Smooth muscle cell (in vitro differentiated cells): ENCODE measurements at regions not wholly inside any gene's neighbourhood (a gene's known extent, or its start where the extent isn't known, plus 50 kb on each side); places are given as distances from the start of the nearest gene placed in this dataset.

Source experiments
- DNase-seq: peaks from one replicate; lab custom pipeline; 2025; ENCODE audit not compliant: unreplicated experiment; lab: John Stamatoyannopoulos, UW
- H2AFZ ChIP-seq: fragments of 200-600 bp; sonication (generic); 2 replicates; pipeline ENCODE4 v1.6.0; 2016; ENCODE audit warnings: antibody characterized with exemption, low read depth, mild to moderate bottlenecking
- H3F3A ChIP-seq: fragments of 200-600 bp; sonication (generic); 2 replicates; pipeline ENCODE4 v1.6.0; 2017; ENCODE audit warnings: antibody characterized with exemption, low read depth
- H3K27ac ChIP-seq: fragments of 200-600 bp; sonication (generic); 2 replicates; pipeline ENCODE4 v1.5.1; 2016; ENCODE audit warnings: low read depth, mild to moderate bottlenecking
- H3K27me3 ChIP-seq: fragments of 200-600 bp; sonication (generic); 2 replicates; pipeline ENCODE4 v1.6.1; 2016; ENCODE audit warnings: low read depth, mild to moderate bottlenecking
- H3K36me3 ChIP-seq: fragments of 200-600 bp; sonication (generic); 2 replicates; pipeline ENCODE4 v1.5.1; 2016; ENCODE audit warnings: low read depth
- H3K4me1 ChIP-seq: fragments of 200-600 bp; sonication (generic); 2 replicates; pipeline ENCODE4 v1.5.1; 2016; ENCODE audit warnings: low read depth
- H3K4me2 ChIP-seq: fragments of 200-600 bp; sonication (generic); 2 replicates; pipeline ENCODE4 v1.6.0; 2016; ENCODE audit warnings: mild to moderate bottlenecking
- H3K4me3 ChIP-seq: fragments of 200-600 bp; sonication (generic); 2 replicates; pipeline ENCODE4 v1.5.1; 2016; ENCODE audit warnings: mild to moderate bottlenecking
- H3K79me2 ChIP-seq: fragments of 200-600 bp; sonication (generic); 2 replicates; pipeline ENCODE4 v1.6.0; 2016; ENCODE audit warnings: low read depth, mild to moderate bottlenecking
- H3K9ac ChIP-seq: fragments of 200-600 bp; sonication (generic); 2 replicates; pipeline ENCODE4 v1.6.0; 2016; ENCODE audit warnings: low read depth
- H3K9me3 ChIP-seq: fragments of 200-600 bp; sonication (generic); replicated peaks from 2 replicates; pipeline ENCODE4 v1.5.1; 2016; ENCODE audit warnings: low read depth
- H4K20me1 ChIP-seq: fragments of 200-600 bp; sonication (generic); 2 replicates; pipeline ENCODE4 v1.6.0; 2016; ENCODE audit warnings: low read depth
- WGBS: methylation state at CpG from one replicate; pipeline ENCODE4 v1.1.7; 2016; ENCODE audit warnings: low lambda C conversion rate; 5-methylcytosine and 5-hydroxymethylcytosine counted together
- TF ChIP-seq, protein P1 (sequence below): fragments of 200-600 bp; sonication (generic); IDR thresholded peaks from 2 replicates; pipeline ENCODE4 v1.5.1; 2017; ENCODE audit warnings: borderline replicate concordance, mild to moderate bottlenecking, antibody characterized with exemption; ENCODE audit not compliant: insufficient read depth, poor library complexity, severe bottlenecking

DNA sequence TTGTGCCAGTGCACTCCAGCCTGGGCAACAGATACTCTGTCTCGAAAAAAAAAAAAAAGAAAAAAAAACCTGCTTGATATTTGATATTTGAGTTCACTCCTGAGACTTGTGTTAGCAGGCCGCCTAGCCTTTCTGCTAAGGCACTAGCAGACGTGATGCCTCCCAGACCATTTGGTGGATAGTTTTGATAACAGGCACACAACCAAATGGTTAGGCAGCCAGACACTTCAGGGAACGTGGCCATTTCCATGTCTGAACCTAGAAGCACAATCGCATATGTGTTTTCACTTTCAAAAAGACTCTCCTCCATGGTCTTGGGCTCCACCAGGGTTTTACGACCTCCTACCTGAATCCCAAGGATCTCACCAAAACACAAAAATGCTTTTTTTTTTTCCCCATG, 1319.5 kb downstream of the BRINP3 start:
- Histone ChIP-seq H3K4me3 (no peak overlapping the region), H3K79me2 (no peaks in the 10 kb centered on the region), H3K27me3 (no peaks in the 10 kb centered on the region), H3K9ac (no peak overlapping the region), H3K27ac (no peak overlapping the region), H3K4me2 (no peak overlapping the region), H3K36me3 (no peaks in the 10 kb centered on the region), H3K4me1 (no peaks in the 10 kb centered on the region), H2AFZ (no peak overlapping the region), H3K9me3 (no peaks in the 10 kb centered on the region), H4K20me1 (no peaks in the 10 kb centered on the region), H3F3A (no peaks in the 10 kb centered on the region)
- DNase-seq, result no peak
- 85% methylated on average over 6 of the region's 6 CpGs for WGBS
- TF ChIP-seq, protein P1, sequence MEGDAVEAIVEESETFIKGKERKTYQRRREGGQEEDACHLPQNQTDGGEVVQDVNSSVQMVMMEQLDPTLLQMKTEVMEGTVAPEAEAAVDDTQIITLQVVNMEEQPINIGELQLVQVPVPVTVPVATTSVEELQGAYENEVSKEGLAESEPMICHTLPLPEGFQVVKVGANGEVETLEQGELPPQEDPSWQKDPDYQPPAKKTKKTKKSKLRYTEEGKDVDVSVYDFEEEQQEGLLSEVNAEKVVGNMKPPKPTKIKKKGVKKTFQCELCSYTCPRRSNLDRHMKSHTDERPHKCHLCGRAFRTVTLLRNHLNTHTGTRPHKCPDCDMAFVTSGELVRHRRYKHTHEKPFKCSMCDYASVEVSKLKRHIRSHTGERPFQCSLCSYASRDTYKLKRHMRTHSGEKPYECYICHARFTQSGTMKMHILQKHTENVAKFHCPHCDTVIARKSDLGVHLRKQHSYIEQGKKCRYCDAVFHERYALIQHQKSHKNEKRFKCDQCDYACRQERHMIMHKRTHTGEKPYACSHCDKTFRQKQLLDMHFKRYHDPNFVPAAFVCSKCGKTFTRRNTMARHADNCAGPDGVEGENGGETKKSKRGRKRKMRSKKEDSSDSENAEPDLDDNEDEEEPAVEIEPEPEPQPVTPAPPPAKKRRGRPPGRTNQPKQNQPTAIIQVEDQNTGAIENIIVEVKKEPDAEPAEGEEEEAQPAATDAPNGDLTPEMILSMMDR, result no peak

DNA sequence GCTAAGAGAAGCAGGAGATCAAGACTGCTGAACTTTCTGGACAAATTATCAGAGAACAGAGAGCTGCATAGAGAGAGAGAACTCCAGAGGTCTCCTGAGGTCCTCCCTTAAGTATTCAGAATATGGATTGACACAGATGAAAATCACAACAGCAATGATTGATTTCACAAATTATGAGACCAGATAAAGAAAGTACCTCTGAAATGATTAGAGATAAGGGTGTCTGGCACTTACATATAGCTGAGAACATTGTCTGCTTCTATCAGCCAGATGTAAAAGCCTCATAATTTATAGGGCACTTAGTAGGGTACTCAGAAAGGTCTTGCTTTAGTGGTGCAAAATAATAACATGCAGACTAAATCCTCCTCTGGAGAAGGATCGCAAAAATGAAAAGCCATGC, 1301.8 kb downstream of the BRINP3 start:
- H3K79me2 ChIP-seq, result no peaks in the 10 kb centered on the region
- H4K20me1 ChIP-seq, result no peaks in the 10 kb centered on the region
- H3K9me3 ChIP-seq, result no peaks in the 10 kb centered on the region
- H3K9ac ChIP-seq, result no peak overlapping the region
- DNase-seq, result no peak
- H3F3A ChIP-seq, result no peaks in the 10 kb centered on the region
- no peaks in the 10 kb centered on the region for H3K4me1 ChIP-seq
- no peaks in the 10 kb centered on the region for H3K27me3 ChIP-seq
- TF ChIP-seq, protein P1, result no peak
- no peak overlapping the region for H3K27ac ChIP-seq
- H3K4me2 ChIP-seq, result no peak overlapping the region
- H3K4me3 ChIP-seq, result no peak overlapping the region
- no peak overlapping the region for H2AFZ ChIP-seq
- H3K36me3 ChIP-seq, result no peaks in the 10 kb centered on the region
- 97% methylated on average over 1 of the region's 1 CpG for WGBS

DNA sequence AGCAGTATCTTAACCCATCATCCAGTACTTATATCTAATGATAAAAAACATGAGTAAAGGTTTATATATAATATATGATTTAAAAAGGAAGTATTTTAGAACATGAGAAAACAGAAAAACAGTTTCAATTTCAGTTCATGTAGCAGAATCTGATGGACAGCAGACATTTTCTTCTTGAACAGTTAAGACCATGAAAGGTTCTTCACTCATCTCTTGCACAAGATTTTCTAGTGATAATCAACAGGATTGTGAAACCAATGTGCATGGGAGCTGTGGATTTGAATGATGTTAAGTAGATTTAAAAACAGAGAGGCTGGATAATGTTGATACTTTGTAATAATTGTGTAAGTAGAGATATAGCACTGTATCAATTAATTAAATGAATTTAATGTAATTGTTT, 1297.6 kb downstream of the BRINP3 start:
- TF ChIP-seq, protein P1, result no peak
- no peaks in the 10 kb centered on the region for H3K79me2 ChIP-seq
- H3K27me3 ChIP-seq, result no peaks in the 10 kb centered on the region
- H3K4me1 ChIP-seq, result no peaks in the 10 kb centered on the region
- no peak overlapping the region for H3K27ac ChIP-seq
- no peak overlapping the region for H3K9ac ChIP-seq
- H4K20me1 ChIP-seq, result no peaks in the 10 kb centered on the region
- no peak overlapping the region for H3K4me2 ChIP-seq
- no peak for DNase-seq
- no peak overlapping the region for H3K4me3 ChIP-seq
- no peaks in the 10 kb centered on the region for H3F3A ChIP-seq
- no peaks in the 10 kb centered on the region for H3K9me3 ChIP-seq
- no peak overlapping the region for H2AFZ ChIP-seq
- no peaks in the 10 kb centered on the region for H3K36me3 ChIP-seq

- Histone ChIP-seq H3K4me1 (no peaks in the 10 kb centered on the region), H3K4me3 (no peak overlapping the region), H3F3A (no peaks in the 10 kb centered on the region), H3K27me3 (no peaks in the 10 kb centered on the region), H3K4me2 (no peak overlapping the region), H3K9me3 (no peaks in the 10 kb centered on the region), H3K36me3 (no peaks in the 10 kb centered on the region), H2AFZ (no peak overlapping the region), H4K20me1 (no peaks in the 10 kb centered on the region), H3K79me2 (no peaks in the 10 kb centered on the region), H3K9ac (no peak overlapping the region), H3K27ac (no peak overlapping the region)
- 79% methylated on average over 2 of the region's 2 CpGs for WGBS
- TF ChIP-seq, protein P1, result no peak
- no peak for DNase-seq
These were observed 1292.6 kb downstream of the BRINP3 start for GRCh38 chr1:189185097-189185496.
